PC-9 (cell line): ENCODE measurements at regions not wholly inside any gene's neighbourhood (a gene's known extent, or its start where the extent isn't known, plus 50 kb on each side); places are given as distances from the start of the nearest gene placed in this dataset.

ENCODE experiments used
- EZH2 ChIP-seq: fragments of 200-600 bp; sonication (generic); IDR thresholded peaks from 2 replicates; pipeline ENCODE4 v1.8.0; 2017; ENCODE audit warnings: antibody characterized with exemption, low read depth
- TF ChIP-seq, protein P1 (sequence below): fragments of 200-600 bp; sonication (generic); conservative IDR thresholded peaks from 2 replicates; pipeline ENCODE4 v1.6.1; 2017; ENCODE audit warnings: mixed run types, antibody characterized with exemption, mild to moderate bottlenecking, moderate library complexity

DNA sequence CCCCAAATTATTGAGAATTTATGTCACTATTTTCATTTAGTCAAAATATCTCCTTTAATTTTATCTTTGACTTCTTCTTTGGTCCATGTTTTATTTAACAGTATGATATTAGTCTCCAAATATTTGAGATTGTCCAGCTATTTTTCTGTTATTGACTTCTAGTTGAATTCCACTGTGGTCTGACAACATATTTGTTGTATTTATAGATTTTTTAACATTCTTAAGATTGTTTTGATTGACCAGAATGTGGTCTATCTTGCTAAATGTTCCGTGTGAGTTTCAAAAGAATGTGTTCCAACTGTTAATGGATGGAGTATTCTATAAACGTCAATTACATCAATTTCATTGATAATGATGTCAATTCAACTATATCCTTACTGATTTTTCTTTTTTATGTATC lies 1452.1 kb downstream of the SUCLG1 start:
- TF ChIP-seq, protein P1, sequence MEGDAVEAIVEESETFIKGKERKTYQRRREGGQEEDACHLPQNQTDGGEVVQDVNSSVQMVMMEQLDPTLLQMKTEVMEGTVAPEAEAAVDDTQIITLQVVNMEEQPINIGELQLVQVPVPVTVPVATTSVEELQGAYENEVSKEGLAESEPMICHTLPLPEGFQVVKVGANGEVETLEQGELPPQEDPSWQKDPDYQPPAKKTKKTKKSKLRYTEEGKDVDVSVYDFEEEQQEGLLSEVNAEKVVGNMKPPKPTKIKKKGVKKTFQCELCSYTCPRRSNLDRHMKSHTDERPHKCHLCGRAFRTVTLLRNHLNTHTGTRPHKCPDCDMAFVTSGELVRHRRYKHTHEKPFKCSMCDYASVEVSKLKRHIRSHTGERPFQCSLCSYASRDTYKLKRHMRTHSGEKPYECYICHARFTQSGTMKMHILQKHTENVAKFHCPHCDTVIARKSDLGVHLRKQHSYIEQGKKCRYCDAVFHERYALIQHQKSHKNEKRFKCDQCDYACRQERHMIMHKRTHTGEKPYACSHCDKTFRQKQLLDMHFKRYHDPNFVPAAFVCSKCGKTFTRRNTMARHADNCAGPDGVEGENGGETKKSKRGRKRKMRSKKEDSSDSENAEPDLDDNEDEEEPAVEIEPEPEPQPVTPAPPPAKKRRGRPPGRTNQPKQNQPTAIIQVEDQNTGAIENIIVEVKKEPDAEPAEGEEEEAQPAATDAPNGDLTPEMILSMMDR, result no peak
- TF ChIP-seq EZH2, result no peak
